GM23338 (cell line): ENCODE measurements at regions not wholly inside any gene's neighbourhood (a gene's known extent, or its start where the extent isn't known, plus 50 kb on each side); places are given as distances from the start of the nearest gene placed in this dataset.

ENCODE experiments used
- ATAC-seq: fragments of 200-7000 bp; cut with Tn5 transposase; 3 replicates; pipeline ENCODE4 v1.9.1; 2020
- DNase-seq: peaks from one replicate; pipeline ENCODE4 v3.0.0-alpha.2; 2015; ENCODE audit warnings: low spot score
- H2AFZ ChIP-seq: fragments of 200-600 bp; sonication (generic); 2 replicates; pipeline ENCODE4 v1.8.0; 2016; ENCODE audit warnings: antibody characterized with exemption, mild to moderate bottlenecking, moderate library complexity
- H3F3A ChIP-seq: fragments of 200-600 bp; sonication (generic); replicated peaks from 2 replicates; pipeline ENCODE4 v1.8.0; 2017; ENCODE audit warnings: antibody characterized with exemption, mixed run types, low read depth
- H3K27ac ChIP-seq: fragments of 200-600 bp; sonication (generic); 2 replicates; pipeline ENCODE4 v1.6.1; 2016; ENCODE audit warnings: low read depth
- H3K27me3 ChIP-seq: fragments of 200-600 bp; sonication (generic); 2 replicates; pipeline ENCODE4 v1.8.0; 2016; ENCODE audit warnings: mild to moderate bottlenecking, mixed run types, moderate library complexity; ENCODE audit not compliant: insufficient read depth
- H3K36me3 ChIP-seq: fragments of 200-600 bp; sonication (generic); 2 replicates; pipeline ENCODE4 v1.8.0; 2016; ENCODE audit warnings: mild to moderate bottlenecking; ENCODE audit not compliant: insufficient read depth
- H3K4me1 ChIP-seq: fragments of 200-600 bp; sonication (generic); 2 replicates; pipeline ENCODE4 v1.8.0; 2016; ENCODE audit warnings: mild to moderate bottlenecking, moderate library complexity; ENCODE audit not compliant: insufficient read depth
- H3K4me2 ChIP-seq: fragments of 200-600 bp; sonication (generic); 2 replicates; pipeline ENCODE4 v1.7.1; 2017; ENCODE audit warnings: mixed run types
- H3K4me3 ChIP-seq: fragments of 200-600 bp; sonication (generic); 2 replicates; pipeline ENCODE4 v1.6.1; 2016; ENCODE audit warnings: mixed run types
- H3K79me2 ChIP-seq: fragments of 200-600 bp; sonication (generic); replicated peaks from 2 replicates; pipeline ENCODE4 v1.8.0; 2017; ENCODE audit warnings: mild to moderate bottlenecking; ENCODE audit not compliant: insufficient read depth
- H3K9me2 ChIP-seq: fragments of 200-600 bp; sonication (generic); 2 replicates; pipeline ENCODE4 v1.8.0; 2017; ENCODE audit not compliant: insufficient read depth
- H4K20me1 ChIP-seq: fragments of 200-600 bp; sonication (generic); replicated peaks from 2 replicates; pipeline ENCODE4 v1.8.0; 2017; ENCODE audit warnings: mild to moderate bottlenecking; ENCODE audit not compliant: insufficient read depth
- H3K27ac Mint-ChIP-seq: 2 replicates; pipeline ENCODE4 v1.8.0; 2020; ENCODE audit warnings: inconsistent platforms, mild to moderate bottlenecking, moderate library complexity, mixed read lengths
- H3K27me3 Mint-ChIP-seq: 3 replicates; pipeline ENCODE4 v1.8.0; 2022; ENCODE audit warnings: low read depth, mild to moderate bottlenecking, moderate library complexity, mixed read lengths, inconsistent platforms; ENCODE audit not compliant: insufficient read depth, poor library complexity
- H3K36me3 Mint-ChIP-seq: 3 replicates; pipeline ENCODE4 v1.8.0; 2021; ENCODE audit warnings: low read depth, mild to moderate bottlenecking, inconsistent platforms, moderate library complexity, mixed read lengths
- H3K4me1 Mint-ChIP-seq: 3 replicates; pipeline ENCODE4 v1.8.0; 2020; ENCODE audit warnings: mild to moderate bottlenecking, inconsistent platforms, mixed read lengths
- H3K4me3 Mint-ChIP-seq: 3 replicates; pipeline ENCODE4 v1.8.0; 2021; ENCODE audit warnings: moderate library complexity, mild to moderate bottlenecking, inconsistent platforms, mixed read lengths
- H3K9me3 Mint-ChIP-seq: 3 replicates; pipeline ENCODE4 v1.8.0; 2020; ENCODE audit warnings: moderate library complexity, mild to moderate bottlenecking, inconsistent platforms, mixed read lengths
- CREB1 ChIP-seq: fragments of 250-450 bp; sonication (Bioruptor Pico); IDR thresholded peaks from 2 replicates; pipeline ENCODE4 v1.5.0; 2020; ENCODE audit warnings: low read depth, mild to moderate bottlenecking, moderate library complexity
- CTCF ChIP-seq, 2 experiments: fragments of 200-600 bp in 1 of 2; sonication (generic) in 1 of 2; conservative IDR thresholded peaks; 2 replicates each; pipeline versions ENCODE4 v1.5.1 to v1.6.1; 2016 to 2017; ENCODE audit warnings: antibody characterized with exemption in 2 of 2, low read depth in 2 of 2, mild to moderate bottlenecking in 2 of 2, moderate library complexity in 1 of 2
- ETS1 ChIP-seq: IDR thresholded peaks from 2 replicates; pipeline ENCODE4 v1.6.1; 2016; ENCODE audit warnings: antibody characterized with exemption
- EZH2 ChIP-seq: fragments of 200-600 bp; sonication (generic); IDR thresholded peaks from one replicate; pipeline ENCODE4 v1.8.0; 2017; ENCODE audit warnings: antibody characterized with exemption, mild to moderate bottlenecking, low read depth; ENCODE audit not compliant: unreplicated experiment
- JUNB ChIP-seq: IDR thresholded peaks from one replicate; pipeline ENCODE4 v1.6.1; 2016; ENCODE audit warnings: antibody characterized with exemption; ENCODE audit not compliant: unreplicated experiment
- NANOG ChIP-seq: IDR thresholded peaks from 2 replicates; pipeline ENCODE4 v1.6.1; 2016; ENCODE audit warnings: antibody characterized with exemption, borderline replicate concordance
- POLR2AphosphoS5 ChIP-seq: IDR thresholded peaks from 2 replicates; pipeline ENCODE4 v1.6.1; 2016; ENCODE audit warnings: antibody characterized with exemption, low read depth
- REST ChIP-seq: IDR thresholded peaks from one replicate; pipeline ENCODE4 v1.6.1; 2018; ENCODE audit warnings: antibody characterized with exemption; ENCODE audit not compliant: unreplicated experiment
- STAT1 ChIP-seq: IDR thresholded peaks from one replicate; pipeline ENCODE4 v1.6.1; 2016; ENCODE audit warnings: antibody characterized with exemption; ENCODE audit not compliant: unreplicated experiment
- ZNF331 ChIP-seq: fragments of 250-450 bp; sonication (Bioruptor Pico); IDR thresholded peaks from 2 replicates; pipeline ENCODE4 v1.5.0; 2020; ENCODE audit warnings: low read depth, mild to moderate bottlenecking, moderate library complexity

GRCh38 chr12:68477906-68478305 lies 132.8 kb upstream of the RAP1B start:
- Mint-ChIP-seq H3K27ac (no peak overlapping the region), H3K4me3 (no peak overlapping the region), H3K36me3 (no peaks in the 10 kb centered on the region), H3K4me1 (peaks cover 8% of the 10 kb centered on the region; the same call in 2 of the 3 replicates), H3K27me3 (no peaks in the 10 kb centered on the region), H3K9me3 (peaks cover 7% of the 10 kb centered on the region; the same call in 1 of the 3 replicates)
- Histone ChIP-seq H3K9me2 (no peaks in the 10 kb centered on the region), H3K36me3 (no peaks in the 10 kb centered on the region), H3K27ac (no peak overlapping the region), H3K4me3 (no peak overlapping the region), H2AFZ (no peak overlapping the region), H3K79me2 (no peaks in the 10 kb centered on the region), H3K27me3 (no peaks in the 10 kb centered on the region), H3K4me1 (no peaks in the 10 kb centered on the region), H4K20me1 (no peaks in the 10 kb centered on the region), H3F3A (no peaks in the 10 kb centered on the region), H3K4me2 (no peak overlapping the region)
- DNase-seq (no peak), ATAC-seq (no peak)
- TF ChIP-seq NANOG (no peak), POLR2AphosphoS5 (no peak), JUNB (no peak), CTCF (conservative IDR thresholded peaks at IDR 0.05; ENCODE audit: low read depth in 2 of 2) (no peak)

- peaks cover 7% of the 10 kb centered on the region; the same call in 1 of the 3 replicates for H3K9me3 Mint-ChIP-seq
- H3K4me1 Mint-ChIP-seq: peaks cover 8% of the 10 kb centered on the region; the same call in 2 of the 3 replicates
- ATAC-seq: no peak
- Histone ChIP-seq H3K4me3 (no peak overlapping the region), H3K27ac (no peak overlapping the region), H3K36me3 (no peaks in the 10 kb centered on the region), H3F3A (no peaks in the 10 kb centered on the region), H3K4me1 (no peaks in the 10 kb centered on the region), H3K9me2 (no peaks in the 10 kb centered on the region), H3K27me3 (no peaks in the 10 kb centered on the region), H2AFZ (no peak overlapping the region), H3K79me2 (no peaks in the 10 kb centered on the region), H3K4me2 (no peak overlapping the region), H4K20me1 (no peaks in the 10 kb centered on the region)
- H3K4me3 Mint-ChIP-seq: no peak overlapping the region
- H3K27me3 Mint-ChIP-seq: no peaks in the 10 kb centered on the region
- no peak overlapping the region for H3K27ac Mint-ChIP-seq
- no peak for TF ChIP-seq EZH2
- no peak for TF ChIP-seq POLR2AphosphoS5
- no peak for TF ChIP-seq ZNF331
- TF ChIP-seq CREB1: no peak
- no peak for DNase-seq
- no peaks in the 10 kb centered on the region for H3K36me3 Mint-ChIP-seq
These were observed 132.0 kb upstream of the RAP1B start for GRCh38 chr12:68478516-68479260.

- Mint-ChIP-seq H3K27me3 (no peaks in the 10 kb centered on the region), H3K27ac (no peak overlapping the region), H3K4me1 (peaks cover 8% of the 10 kb centered on the region; the same call in 2 of the 3 replicates), H3K36me3 (no peaks in the 10 kb centered on the region), H3K9me3 (peaks cover 7% of the 10 kb centered on the region; the same call in 1 of the 3 replicates), H3K4me3 (no peak overlapping the region)
- Histone ChIP-seq H3K79me2 (no peaks in the 10 kb centered on the region), H4K20me1 (no peaks in the 10 kb centered on the region), H3K4me3 (no peak overlapping the region), H3K27ac (no peak overlapping the region), H3F3A (no peaks in the 10 kb centered on the region), H3K36me3 (no peaks in the 10 kb centered on the region), H2AFZ (no peak overlapping the region), H3K4me1 (no peaks in the 10 kb centered on the region), H3K9me2 (no peaks in the 10 kb centered on the region), H3K27me3 (no peaks in the 10 kb centered on the region), H3K4me2 (no peak overlapping the region)
- no peak for ATAC-seq
- DNase-seq: no peak
- TF ChIP-seq ZNF331 (no peak), REST (no peak), POLR2AphosphoS5 (no peak), ETS1 (no peak), STAT1 (no peak), JUNB (no peak), CREB1 (no peak)
These were observed 131.3 kb upstream of the RAP1B start for GRCh38 chr12:68479261-68479895.
